HL-60 (cell line): ENCODE measurements at regions not wholly inside any gene's neighbourhood (a gene's known extent, or its start where the extent isn't known, plus 50 kb on each side); places are given as distances from the start of the nearest gene placed in this dataset.

Source experiments
- DNase-seq, 2 experiments: peaks; one replicate each; pipeline ENCODE4 v3.0.0-alpha.2; 2010 to 2020; ENCODE audit warnings: low read depth in 1 of 2, low spot score in 1 of 2
- H3K27ac ChIP-seq: fragments of 250-450 bp; sonication (Bioruptor Pico); replicated peaks from 2 replicates; pipeline ENCODE4 v1.5.1; 2020; ENCODE audit warnings: mild to moderate bottlenecking, moderate library complexity
- H3K27me3 ChIP-seq: fragments of 250-450 bp; sonication (Bioruptor Pico); 2 replicates; pipeline ENCODE4 v1.5.1; 2021; ENCODE audit warnings: mild to moderate bottlenecking, moderate library complexity; ENCODE audit not compliant: insufficient read depth, poor library complexity, severe bottlenecking
- H3K4me3 ChIP-seq: replicated peaks from 2 replicates; pipeline ENCODE4 v1.5.1; 2011; ENCODE audit warnings: mild to moderate bottlenecking, control low read depth, low read length; ENCODE audit not compliant: insufficient read depth
- GABPA ChIP-seq: IDR thresholded peaks from 2 replicates; pipeline ENCODE4 v1.6.1; 2012; ENCODE audit warnings: low read depth
- POLR2AphosphoS5 ChIP-seq: IDR thresholded peaks from 2 replicates; pipeline ENCODE4 v1.6.1; 2012; ENCODE audit warnings: low read depth
- SPI1 ChIP-seq: IDR thresholded peaks from 2 replicates; pipeline ENCODE4 v1.6.1; 2012; ENCODE audit warnings: low read depth, mild to moderate bottlenecking, borderline replicate concordance
- TF ChIP-seq, protein P1 (sequence below): IDR thresholded peaks from 2 replicates; pipeline ENCODE4 v1.6.1; 2012; ENCODE audit warnings: low read depth; ENCODE audit not compliant: insufficient replicate concordance
- TF ChIP-seq, protein P2 (sequence below): IDR thresholded peaks from one replicate; pipeline ENCODE4 v1.5.1; 2011; ENCODE audit warnings: low read length, control low read depth, inconsistent platforms; ENCODE audit not compliant: insufficient read depth

DNA sequence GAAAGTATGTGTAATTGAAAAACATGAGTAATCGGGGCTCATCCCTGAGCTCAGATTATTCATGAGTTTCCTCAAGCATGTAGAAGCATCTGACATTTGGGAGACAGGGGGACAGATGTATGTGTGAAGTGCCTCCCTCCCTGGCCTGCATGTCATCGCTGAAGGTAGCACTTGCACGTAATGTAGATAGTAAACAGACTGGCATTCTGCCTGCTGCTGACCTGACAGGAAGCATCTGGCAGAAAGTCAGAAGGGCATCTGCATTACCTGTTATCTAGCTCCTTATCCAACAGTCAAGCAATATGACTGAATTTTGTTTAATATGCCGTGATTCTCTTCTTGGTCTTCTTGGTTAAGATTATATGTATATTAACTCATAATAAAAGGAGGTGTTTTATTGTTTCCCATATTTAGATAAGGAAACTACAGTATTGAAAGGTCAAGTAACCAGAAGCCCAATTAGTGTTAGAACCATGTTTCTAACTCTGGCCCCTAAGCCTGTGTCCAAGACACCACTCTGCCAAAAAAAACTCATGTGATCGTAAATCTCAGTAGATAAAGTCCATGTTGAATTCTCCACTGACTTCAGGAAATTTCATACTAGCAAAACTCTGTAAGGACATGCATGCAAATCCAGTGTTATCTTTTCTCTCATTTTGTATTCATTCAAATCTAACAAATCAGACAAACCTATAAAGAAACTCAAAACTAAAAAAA is 918.1 kb upstream of the MBL2 start:
- TF ChIP-seq, protein P1, sequence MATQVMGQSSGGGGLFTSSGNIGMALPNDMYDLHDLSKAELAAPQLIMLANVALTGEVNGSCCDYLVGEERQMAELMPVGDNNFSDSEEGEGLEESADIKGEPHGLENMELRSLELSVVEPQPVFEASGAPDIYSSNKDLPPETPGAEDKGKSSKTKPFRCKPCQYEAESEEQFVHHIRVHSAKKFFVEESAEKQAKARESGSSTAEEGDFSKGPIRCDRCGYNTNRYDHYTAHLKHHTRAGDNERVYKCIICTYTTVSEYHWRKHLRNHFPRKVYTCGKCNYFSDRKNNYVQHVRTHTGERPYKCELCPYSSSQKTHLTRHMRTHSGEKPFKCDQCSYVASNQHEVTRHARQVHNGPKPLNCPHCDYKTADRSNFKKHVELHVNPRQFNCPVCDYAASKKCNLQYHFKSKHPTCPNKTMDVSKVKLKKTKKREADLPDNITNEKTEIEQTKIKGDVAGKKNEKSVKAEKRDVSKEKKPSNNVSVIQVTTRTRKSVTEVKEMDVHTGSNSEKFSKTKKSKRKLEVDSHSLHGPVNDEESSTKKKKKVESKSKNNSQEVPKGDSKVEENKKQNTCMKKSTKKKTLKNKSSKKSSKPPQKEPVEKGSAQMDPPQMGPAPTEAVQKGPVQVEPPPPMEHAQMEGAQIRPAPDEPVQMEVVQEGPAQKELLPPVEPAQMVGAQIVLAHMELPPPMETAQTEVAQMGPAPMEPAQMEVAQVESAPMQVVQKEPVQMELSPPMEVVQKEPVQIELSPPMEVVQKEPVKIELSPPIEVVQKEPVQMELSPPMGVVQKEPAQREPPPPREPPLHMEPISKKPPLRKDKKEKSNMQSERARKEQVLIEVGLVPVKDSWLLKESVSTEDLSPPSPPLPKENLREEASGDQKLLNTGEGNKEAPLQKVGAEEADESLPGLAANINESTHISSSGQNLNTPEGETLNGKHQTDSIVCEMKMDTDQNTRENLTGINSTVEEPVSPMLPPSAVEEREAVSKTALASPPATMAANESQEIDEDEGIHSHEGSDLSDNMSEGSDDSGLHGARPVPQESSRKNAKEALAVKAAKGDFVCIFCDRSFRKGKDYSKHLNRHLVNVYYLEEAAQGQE, result no peak
- TF ChIP-seq, protein P2, sequence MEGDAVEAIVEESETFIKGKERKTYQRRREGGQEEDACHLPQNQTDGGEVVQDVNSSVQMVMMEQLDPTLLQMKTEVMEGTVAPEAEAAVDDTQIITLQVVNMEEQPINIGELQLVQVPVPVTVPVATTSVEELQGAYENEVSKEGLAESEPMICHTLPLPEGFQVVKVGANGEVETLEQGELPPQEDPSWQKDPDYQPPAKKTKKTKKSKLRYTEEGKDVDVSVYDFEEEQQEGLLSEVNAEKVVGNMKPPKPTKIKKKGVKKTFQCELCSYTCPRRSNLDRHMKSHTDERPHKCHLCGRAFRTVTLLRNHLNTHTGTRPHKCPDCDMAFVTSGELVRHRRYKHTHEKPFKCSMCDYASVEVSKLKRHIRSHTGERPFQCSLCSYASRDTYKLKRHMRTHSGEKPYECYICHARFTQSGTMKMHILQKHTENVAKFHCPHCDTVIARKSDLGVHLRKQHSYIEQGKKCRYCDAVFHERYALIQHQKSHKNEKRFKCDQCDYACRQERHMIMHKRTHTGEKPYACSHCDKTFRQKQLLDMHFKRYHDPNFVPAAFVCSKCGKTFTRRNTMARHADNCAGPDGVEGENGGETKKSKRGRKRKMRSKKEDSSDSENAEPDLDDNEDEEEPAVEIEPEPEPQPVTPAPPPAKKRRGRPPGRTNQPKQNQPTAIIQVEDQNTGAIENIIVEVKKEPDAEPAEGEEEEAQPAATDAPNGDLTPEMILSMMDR, result no peak
- no peak for TF ChIP-seq POLR2AphosphoS5
- no peak for TF ChIP-seq GABPA
- no peak for TF ChIP-seq SPI1

DNA sequence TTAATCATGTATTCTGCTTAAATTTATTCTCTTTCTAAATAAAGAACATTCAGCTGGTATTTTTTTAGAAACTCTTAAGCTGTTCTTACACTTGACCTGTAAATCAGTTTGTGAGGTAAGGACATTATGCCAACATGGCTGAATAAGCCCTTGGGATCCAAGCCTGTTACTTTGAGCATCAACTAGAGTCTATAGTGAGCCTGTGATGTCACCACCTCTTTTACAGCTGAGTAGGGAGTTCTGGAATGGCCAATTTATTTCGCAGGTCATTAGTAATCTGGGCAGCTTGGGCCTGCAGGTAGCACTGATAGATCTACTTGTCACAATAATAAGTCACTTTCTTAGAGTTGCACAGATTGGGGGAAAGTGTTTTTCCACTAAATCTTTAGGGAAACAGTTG is 915.2 kb upstream of the MBL2 start:
- no peak for DNase-seq
- TF ChIP-seq POLR2AphosphoS5, result no peak
- TF ChIP-seq GABPA, result no peak
- TF ChIP-seq SPI1, result no peak
- TF ChIP-seq, protein P2, result no peak
- TF ChIP-seq, protein P1, result no peak

More for the DNA sequence above, 918.1 kb upstream of the MBL2 start:
- DNase-seq, result no peak
- Histone ChIP-seq H3K27ac (no peak overlapping the region), H3K4me3 (no peak overlapping the region), H3K27me3 (no peaks in the 10 kb centered on the region)

DNA sequence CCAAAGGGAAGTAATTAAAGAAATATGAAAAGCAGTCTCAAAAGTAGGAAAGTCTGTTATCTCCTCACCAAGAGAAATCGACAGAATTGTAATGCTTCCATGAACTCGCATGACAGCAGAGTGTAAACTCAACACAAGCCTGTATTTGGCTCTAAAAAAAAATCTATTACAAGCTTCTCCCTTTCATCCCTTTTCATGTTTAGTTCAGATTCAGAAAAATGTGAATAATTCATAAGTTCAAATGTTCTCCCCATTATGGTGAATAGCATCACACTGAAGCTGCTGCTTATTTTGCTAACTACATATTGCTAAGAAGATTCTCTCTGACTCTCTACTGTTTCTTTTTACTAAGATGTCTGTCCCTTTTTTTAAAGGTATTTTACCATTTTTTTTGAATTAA is 910.3 kb upstream of the MBL2 start:
- Histone ChIP-seq H3K27me3 (no peaks in the 10 kb centered on the region), H3K4me3 (no peak overlapping the region), H3K27ac (no peak overlapping the region)
- DNase-seq, result no peak
- TF ChIP-seq, protein P2, result no peak
- no peak for TF ChIP-seq GABPA
- TF ChIP-seq, protein P1, result no peak
- TF ChIP-seq POLR2AphosphoS5, result no peak
- no peak for TF ChIP-seq SPI1

More for the DNA sequence above, 915.2 kb upstream of the MBL2 start:
- Histone ChIP-seq H3K27me3 (no peaks in the 10 kb centered on the region), H3K27ac (no peak overlapping the region), H3K4me3 (no peak overlapping the region)
